Activated CD8-positive, alpha-beta memory T cell treated with anti-CD3 and anti-CD28 coated beads, Interleukin-2, amount 10 ng/mL, durations not matched to agents 7 days and 5 days (primary cell): ENCODE measurements at regions not wholly inside any gene's neighbourhood (a gene's known extent, or its start where the extent isn't known, plus 50 kb on each side); places are given as distances from the start of the nearest gene placed in this dataset.
"Not testable (repeated sequence)": the region's sequence is repeated elsewhere in the genome, so short reads cannot be mapped to it uniquely, and the experiment has no call there.

Source experiments
- ATAC-seq: fragments of 150-1000 bp; cut with Tn5 transposase; one replicate; pipeline ENCODE4 v1.10.0; 2021; ENCODE audit warnings: moderate library complexity
- CTCF ChIA-PET: fragments of 350-600 bp; sonication (Branson Sonifier 250); formaldehyde crosslinking; loops from one replicate; lab custom pipeline; 2021; ENCODE audit warnings: antibody characterized with exemption; lab: Charles Lee
- DNase-seq: peaks from one replicate; pipeline ENCODE4 v3.0.0-alpha.2; 2020
- H3K27ac Mint-ChIP-seq: one replicate; pipeline ENCODE4 v1.8.0; 2021; ENCODE audit warnings: mild to moderate bottlenecking, mixed read lengths
- H3K27me3 Mint-ChIP-seq: one replicate; pipeline ENCODE4 v1.8.0; 2021; ENCODE audit warnings: mixed read lengths
- H3K36me3 Mint-ChIP-seq: one replicate; pipeline ENCODE4 v1.8.0; 2021; ENCODE audit warnings: mild to moderate bottlenecking, mixed read lengths
- H3K4me1 Mint-ChIP-seq: one replicate; pipeline ENCODE4 v1.8.0; 2021; ENCODE audit warnings: mixed read lengths
- H3K4me3 Mint-ChIP-seq: one replicate; pipeline ENCODE4 v1.8.0; 2021; ENCODE audit warnings: mild to moderate bottlenecking, moderate library complexity, mixed read lengths
- H3K9me3 Mint-ChIP-seq: one replicate; pipeline ENCODE4 v1.8.0; 2022; ENCODE audit warnings: low read depth, mixed read lengths

DNA sequence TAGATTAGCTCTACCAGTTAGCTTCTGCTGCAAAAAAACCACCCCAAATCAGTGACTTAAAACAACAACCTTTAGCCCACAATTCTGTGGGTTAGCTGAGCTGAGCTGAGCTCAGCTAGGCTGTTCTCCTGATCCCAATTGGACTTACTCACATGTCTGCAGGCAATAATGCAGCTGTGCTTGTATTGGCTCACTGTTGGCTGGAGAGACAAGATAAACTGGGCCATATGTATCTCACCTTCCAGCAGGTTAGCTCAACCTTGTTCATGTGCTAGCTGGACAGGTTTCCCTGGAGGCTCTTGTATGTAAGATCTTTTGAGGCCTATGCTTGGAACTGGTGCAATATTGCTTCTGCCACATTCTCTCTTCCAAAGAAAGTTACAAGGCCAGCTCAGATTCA lies 261.5 kb upstream of the ADGRL3 start:
- Mint-ChIP-seq H3K27me3 (no peaks in the 10 kb centered on the region), H3K4me3 (no peak overlapping the region), H3K27ac (no peak overlapping the region), H3K4me1 (no peaks in the 10 kb centered on the region), H3K9me3 (peaks cover 4% of the 10 kb centered on the region), H3K36me3 (no peaks in the 10 kb centered on the region)
- ATAC-seq (no peak), DNase-seq (no peak)
- CTCF ChIA-PET = no interaction called here

DNA sequence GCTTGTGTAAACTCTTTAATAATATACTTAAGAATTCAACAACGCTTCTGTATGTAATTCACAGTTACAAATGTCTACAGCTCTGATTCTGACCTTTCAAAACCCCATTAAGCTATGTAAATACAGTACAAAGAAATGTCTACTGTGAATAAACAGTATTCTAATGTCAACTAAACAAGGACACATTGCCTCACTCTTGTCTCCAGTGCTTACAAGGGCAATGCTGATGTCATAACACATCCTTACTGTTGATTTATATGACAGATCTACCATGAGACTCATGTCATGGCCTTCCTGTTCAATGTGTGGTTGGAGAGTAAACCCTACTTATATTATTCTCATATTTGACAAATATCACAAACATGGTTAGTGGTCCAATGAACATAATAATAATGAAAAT lies 256.1 kb upstream of the ADGRL3 start:
- CTCF ChIA-PET = interaction anchor here (0.9 kb wide), 1 partner anchor 14 kb away, joined by 3 read pairs; no protein-coding TSS in a partner anchor
- no peak overlapping the region for H3K27ac Mint-ChIP-seq
- H3K27me3 Mint-ChIP-seq = no peaks in the 10 kb centered on the region
- peaks cover 12% of the 10 kb centered on the region for H3K9me3 Mint-ChIP-seq
- no peak for ATAC-seq
- no peak overlapping the region for H3K4me3 Mint-ChIP-seq
- no peaks in the 10 kb centered on the region for H3K36me3 Mint-ChIP-seq
- H3K4me1 Mint-ChIP-seq = no peaks in the 10 kb centered on the region
- no peak for DNase-seq

DNA sequence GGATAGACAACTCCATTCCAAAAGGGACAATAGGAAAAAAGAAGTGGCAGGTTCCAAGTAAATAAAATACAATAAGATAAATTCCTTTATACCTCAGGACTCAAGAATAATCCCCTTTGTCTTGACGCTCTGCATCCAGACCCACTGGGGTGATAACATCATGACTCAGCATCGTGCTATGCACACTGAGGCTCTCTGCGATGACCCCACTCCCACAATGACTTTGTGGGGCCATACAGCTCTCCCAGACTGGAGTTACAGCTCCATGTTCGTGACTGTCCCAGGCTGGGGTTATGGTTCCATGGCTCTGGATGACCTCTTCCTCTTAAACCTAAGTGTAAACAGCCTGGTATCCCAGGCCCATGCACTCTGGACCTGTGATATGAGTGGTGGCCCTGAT lies 254.5 kb upstream of the ADGRL3 start:
- Mint-ChIP-seq H3K9me3 (peaks cover 12% of the 10 kb centered on the region), H3K36me3 (no peaks in the 10 kb centered on the region), H3K4me1 (no peaks in the 10 kb centered on the region), H3K27ac (no peak overlapping the region), H3K4me3 (no peak overlapping the region), H3K27me3 (no peaks in the 10 kb centered on the region)
- no peak for ATAC-seq
- CTCF ChIA-PET = no interaction called here
- no peak for DNase-seq

DNA sequence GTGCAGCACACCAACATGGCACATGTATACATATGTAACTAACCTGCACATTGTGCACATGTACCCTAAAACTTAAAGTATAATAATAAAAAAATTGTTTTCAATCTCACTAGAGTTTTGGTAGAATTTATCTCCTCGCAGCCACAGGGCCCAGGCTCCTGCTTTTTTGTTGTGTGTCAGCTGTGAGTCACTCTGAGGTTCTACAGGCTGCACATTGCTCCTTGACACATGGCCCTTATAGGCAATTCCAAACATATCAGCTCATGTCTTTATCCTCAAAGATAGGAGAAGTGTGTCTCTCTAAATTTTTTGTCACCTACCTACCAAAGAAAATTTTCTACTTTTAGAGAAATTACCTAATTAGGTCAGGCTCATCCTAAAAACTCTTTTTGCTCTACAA lies 252.1 kb upstream of the ADGRL3 start:
- CTCF ChIA-PET = no interaction called here
- H3K4me1 Mint-ChIP-seq = no peaks in the 10 kb centered on the region
- DNase-seq = no peak
- no peak overlapping the region for H3K27ac Mint-ChIP-seq
- peaks cover 9% of the 10 kb centered on the region for H3K9me3 Mint-ChIP-seq
- H3K27me3 Mint-ChIP-seq = no peaks in the 10 kb centered on the region
- ATAC-seq = no peak
- no peaks in the 10 kb centered on the region for H3K36me3 Mint-ChIP-seq
- no peak overlapping the region for H3K4me3 Mint-ChIP-seq

DNA sequence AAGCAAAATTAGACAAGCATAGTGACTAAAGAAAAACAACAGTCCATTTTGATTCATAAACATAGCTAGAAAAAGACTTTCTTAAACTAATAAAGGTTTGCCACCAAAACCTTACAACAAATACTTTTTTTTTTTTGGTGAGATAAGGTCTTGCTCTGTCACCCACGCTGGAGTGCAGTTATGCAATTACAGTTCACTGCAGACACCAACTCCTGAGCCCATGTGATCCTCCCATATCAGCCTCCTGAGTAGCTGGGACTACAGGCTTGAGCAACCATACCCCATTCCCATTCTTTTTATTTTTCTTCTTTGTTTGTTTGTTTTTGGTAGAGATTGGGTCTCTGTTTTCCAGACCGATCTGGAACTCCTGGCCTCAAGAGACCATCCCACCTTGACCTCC lies 247.2 kb upstream of the ADGRL3 start:
- H3K4me1 Mint-ChIP-seq = no peaks in the 10 kb centered on the region
- no peaks in the 10 kb centered on the region for H3K27me3 Mint-ChIP-seq
- CTCF ChIA-PET = no interaction called here
- DNase-seq (no peak), ATAC-seq (no peak)
- peaks cover 9% of the 10 kb centered on the region for H3K9me3 Mint-ChIP-seq
- no peak overlapping the region for H3K4me3 Mint-ChIP-seq
- no peaks in the 10 kb centered on the region for H3K36me3 Mint-ChIP-seq
- no peak overlapping the region for H3K27ac Mint-ChIP-seq

DNA sequence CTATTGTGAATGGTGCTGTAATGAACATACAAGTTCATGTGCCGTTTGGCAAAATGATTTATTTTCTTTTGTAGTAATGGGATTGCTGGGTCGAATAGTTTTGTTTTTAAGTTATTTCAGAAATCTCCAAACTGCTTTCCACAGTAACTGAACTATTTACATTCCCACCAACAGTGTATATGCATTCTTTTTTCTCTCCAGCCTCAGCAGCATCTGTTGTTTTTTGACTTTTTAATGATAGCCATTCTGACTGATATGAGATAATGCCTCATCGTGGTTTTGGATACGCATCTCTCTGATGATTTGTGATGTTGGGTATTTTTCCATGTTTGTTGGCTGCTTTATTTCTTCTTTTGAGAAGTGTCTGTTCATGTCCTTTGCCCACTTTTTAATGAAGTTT lies 246.3 kb upstream of the ADGRL3 start:
- Mint-ChIP-seq H3K36me3 (no peaks in the 10 kb centered on the region), H3K4me1 (no peaks in the 10 kb centered on the region), H3K27me3 (no peaks in the 10 kb centered on the region), H3K4me3 (no peak overlapping the region), H3K9me3 (peaks cover 6% of the 10 kb centered on the region), H3K27ac (no peak overlapping the region)
- ATAC-seq (no peak), DNase-seq (no peak)
- CTCF ChIA-PET = no interaction called here

DNA sequence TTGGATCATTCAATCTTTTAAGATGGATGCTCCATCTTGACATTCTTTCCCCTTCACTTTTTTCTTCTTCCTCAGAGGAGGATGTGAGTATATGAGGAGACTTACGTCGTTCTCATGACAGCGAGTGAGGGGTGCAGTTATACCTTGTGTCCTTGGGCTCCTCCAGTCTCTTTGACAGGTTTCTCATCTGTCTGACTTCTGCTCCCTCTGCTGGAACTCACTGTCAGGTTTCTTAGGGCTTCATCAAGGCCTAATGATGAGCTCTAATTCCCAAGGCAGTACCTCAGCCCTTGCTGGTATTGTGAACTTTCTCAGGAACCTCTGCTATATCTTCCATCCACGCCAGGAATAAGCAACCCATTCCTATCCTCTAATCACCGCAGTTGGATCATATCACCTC lies 237.8 kb upstream of the ADGRL3 start:
- Mint-ChIP-seq H3K4me3 (no peak overlapping the region), H3K9me3 (peaks cover 10% of the 10 kb centered on the region), H3K36me3 (no peaks in the 10 kb centered on the region), H3K27me3 (no peaks in the 10 kb centered on the region), H3K27ac (no peak overlapping the region), H3K4me1 (no peaks in the 10 kb centered on the region)
- no peak for DNase-seq
- CTCF ChIA-PET = no interaction called here
- no peak for ATAC-seq

DNA sequence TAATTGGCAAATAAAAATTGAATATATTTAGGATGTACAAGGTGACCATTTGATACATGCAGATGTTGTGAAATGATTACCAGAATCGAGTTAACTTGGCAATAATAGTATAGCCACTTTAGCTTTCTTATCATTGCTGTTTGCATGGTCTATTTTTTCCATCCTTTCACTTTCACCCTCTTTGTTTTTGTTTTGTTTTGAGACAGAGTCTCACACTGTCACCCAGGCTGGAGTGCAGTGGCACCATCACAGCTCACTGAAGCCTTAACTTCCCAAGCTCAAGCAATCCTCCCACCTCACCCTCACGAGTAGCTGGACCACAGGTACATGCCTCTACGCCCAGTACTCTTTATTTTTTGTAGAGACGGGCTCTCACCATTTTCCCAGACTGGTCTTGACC lies 218.6 kb upstream of the ADGRL3 start:
- DNase-seq (no peak), ATAC-seq (no peak)
- Mint-ChIP-seq H3K36me3 (no peaks in the 10 kb centered on the region), H3K27ac (no peak overlapping the region), H3K4me1 (no peaks in the 10 kb centered on the region), H3K27me3 (no peaks in the 10 kb centered on the region), H3K4me3 (no peak overlapping the region), H3K9me3 (peaks cover 2% of the 10 kb centered on the region)
- CTCF ChIA-PET = no interaction called here

DNA sequence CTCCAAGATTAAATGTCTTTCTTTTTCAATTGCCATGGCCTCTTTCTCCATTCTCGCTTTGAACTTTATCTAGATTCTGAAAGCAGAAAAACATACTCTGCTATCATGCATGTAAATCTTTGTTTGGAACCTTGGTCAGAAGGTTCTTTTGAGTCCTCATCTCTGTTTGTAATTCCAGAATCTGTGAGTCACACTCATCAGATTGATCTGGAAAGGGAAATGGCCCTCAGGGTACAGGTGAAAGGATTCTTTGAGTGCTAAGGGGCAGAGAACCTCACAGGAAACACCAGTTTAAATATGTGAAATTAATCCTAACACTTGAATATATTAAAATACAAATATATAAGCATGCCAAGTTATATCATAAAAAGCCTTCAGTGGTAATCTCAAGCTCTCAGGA lies 211.0 kb upstream of the ADGRL3 start:
- Mint-ChIP-seq H3K9me3 (peaks cover 7% of the 10 kb centered on the region), H3K27me3 (no peaks in the 10 kb centered on the region), H3K4me1 (no peaks in the 10 kb centered on the region), H3K36me3 (no peaks in the 10 kb centered on the region), H3K27ac (no peak overlapping the region), H3K4me3 (no peak overlapping the region)
- CTCF ChIA-PET = no interaction called here
- ATAC-seq (no peak), DNase-seq (no peak)

DNA sequence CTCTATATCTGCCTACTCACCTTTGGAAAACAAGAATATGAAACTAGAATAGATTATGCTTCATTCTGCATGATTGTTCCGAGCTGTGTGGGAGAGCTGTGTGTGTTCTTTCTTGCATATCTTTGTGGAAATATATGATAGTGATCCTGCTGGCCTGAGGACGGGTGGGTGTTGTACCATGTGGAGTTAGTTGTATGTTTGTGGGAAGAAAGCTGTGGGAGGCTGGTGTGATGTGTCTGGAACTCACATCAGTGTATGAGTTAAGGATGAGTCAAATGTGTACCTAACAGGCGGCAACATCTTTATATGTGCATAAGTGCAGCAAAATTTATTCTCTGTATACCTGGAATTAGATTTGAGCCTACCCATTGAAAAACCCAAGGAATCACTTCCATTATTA lies 208.1 kb upstream of the ADGRL3 start:
- Mint-ChIP-seq H3K27ac (no peak overlapping the region), H3K9me3 (peaks cover 7% of the 10 kb centered on the region), H3K27me3 (no peaks in the 10 kb centered on the region), H3K4me3 (no peak overlapping the region), H3K36me3 (no peaks in the 10 kb centered on the region), H3K4me1 (no peaks in the 10 kb centered on the region)
- ATAC-seq (no peak), DNase-seq (no peak)
- CTCF ChIA-PET = no interaction called here

DNA sequence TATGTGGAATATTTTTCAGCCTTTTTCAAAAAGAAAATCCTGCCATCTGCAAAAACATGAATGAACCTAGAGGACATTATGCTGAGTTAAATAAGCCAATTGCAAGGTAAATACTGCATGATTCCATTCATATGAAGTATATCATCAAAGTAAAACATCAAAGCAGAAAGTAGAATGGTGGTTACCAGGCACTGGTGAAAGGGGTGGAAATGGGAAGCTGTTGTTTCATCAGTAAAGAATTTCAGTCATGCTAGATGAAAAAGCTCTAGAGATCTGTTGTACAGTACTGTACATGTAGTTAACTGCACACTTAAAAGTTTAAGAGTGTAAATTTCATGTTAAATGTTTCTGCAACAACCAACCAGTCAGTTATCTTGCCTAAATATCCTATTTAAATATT lies 196.8 kb upstream of the ADGRL3 start:
- H3K36me3 Mint-ChIP-seq = no peaks in the 10 kb centered on the region
- ATAC-seq (no peak), DNase-seq (no peak)
- CTCF ChIA-PET = no interaction called here
- H3K27ac Mint-ChIP-seq = no peak overlapping the region
- no peaks in the 10 kb centered on the region for H3K27me3 Mint-ChIP-seq
- H3K4me3 Mint-ChIP-seq = no peak overlapping the region
- no peaks in the 10 kb centered on the region for H3K4me1 Mint-ChIP-seq
- H3K9me3 Mint-ChIP-seq = peaks cover 8% of the 10 kb centered on the region

DNA sequence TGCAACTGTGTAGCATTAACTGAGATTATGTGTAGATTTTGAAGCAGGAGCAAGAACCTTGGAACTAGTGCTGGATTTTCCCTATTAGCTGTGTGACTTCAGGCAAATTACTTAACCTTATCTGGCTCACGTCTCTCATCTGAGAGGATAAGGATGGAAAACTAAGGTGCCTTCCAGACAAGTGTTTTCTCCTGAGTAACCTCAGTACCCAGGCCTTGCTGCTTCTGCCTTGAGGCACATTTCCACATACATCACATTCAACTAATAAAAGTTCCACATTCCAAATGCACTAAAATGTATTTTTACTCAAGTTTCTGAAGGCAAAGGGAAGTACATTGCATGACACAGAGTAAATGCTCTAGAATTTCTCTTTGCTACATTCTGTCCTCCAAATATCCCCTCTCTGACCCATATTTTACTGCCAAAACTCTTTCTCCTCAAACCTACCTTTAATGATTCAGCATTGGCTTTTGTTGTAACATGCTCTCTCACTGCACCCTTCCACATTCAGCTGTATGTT lies 195.4 kb upstream of the ADGRL3 start:
- Mint-ChIP-seq H3K4me1 (no peaks in the 10 kb centered on the region), H3K4me3 (no peak overlapping the region), H3K9me3 (peaks cover 8% of the 10 kb centered on the region), H3K27me3 (no peaks in the 10 kb centered on the region), H3K36me3 (no peaks in the 10 kb centered on the region), H3K27ac (no peak overlapping the region)
- no peak for DNase-seq
- ATAC-seq = no peak
- CTCF ChIA-PET = no interaction called here

DNA sequence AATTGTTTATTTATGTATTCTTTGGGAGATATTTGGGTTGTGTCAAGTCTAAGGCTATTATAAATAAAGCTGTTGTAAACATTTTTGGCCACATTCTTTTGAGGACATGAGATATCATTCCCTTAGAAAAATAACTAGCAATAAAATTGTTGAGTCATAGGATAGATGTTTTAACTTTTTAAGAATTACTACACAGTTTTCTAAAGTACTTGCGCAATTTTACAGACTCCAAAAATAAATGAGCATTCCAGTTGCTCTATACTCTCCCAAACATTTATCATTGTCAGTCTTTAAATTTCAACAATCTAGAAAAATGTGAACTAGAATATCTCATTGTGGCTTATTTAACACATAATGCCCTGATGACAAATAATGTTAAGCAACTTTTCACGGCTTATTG lies 189.1 kb upstream of the ADGRL3 start:
- ATAC-seq (no peak), DNase-seq (no peak)
- H3K27ac Mint-ChIP-seq = no peak overlapping the region
- peaks cover 4% of the 10 kb centered on the region for H3K9me3 Mint-ChIP-seq
- H3K27me3 Mint-ChIP-seq = no peaks in the 10 kb centered on the region
- no peaks in the 10 kb centered on the region for H3K36me3 Mint-ChIP-seq
- H3K4me1 Mint-ChIP-seq = no peaks in the 10 kb centered on the region
- H3K4me3 Mint-ChIP-seq = no peak overlapping the region
- CTCF ChIA-PET = no interaction called here

DNA sequence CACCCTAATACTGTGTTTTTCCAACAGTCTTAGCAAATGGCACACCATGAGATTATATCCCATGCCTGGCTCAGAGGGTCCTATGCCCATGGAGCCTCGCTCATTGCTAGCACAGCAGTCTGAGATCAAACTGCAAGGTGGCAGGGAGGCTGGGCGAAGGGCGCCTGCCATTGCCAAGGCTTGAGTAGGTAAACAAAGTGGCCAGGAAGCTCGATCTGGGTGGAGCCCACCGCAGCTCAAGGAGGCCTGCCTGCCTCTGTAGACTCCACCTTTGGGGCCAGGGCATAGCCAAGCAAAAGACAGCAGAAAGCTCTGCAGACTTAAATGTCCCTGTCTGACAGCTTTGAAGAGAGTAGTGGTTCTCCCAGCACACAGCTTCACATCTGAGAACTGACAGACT lies 188.2 kb upstream of the ADGRL3 start:
- H3K36me3 Mint-ChIP-seq, H3K4me1 Mint-ChIP-seq, DNase-seq, H3K27me3 Mint-ChIP-seq, H3K4me3 Mint-ChIP-seq, H3K9me3 Mint-ChIP-seq, CTCF ChIA-PET, ATAC-seq, H3K27ac Mint-ChIP-seq: not testable (repeated sequence)

DNA sequence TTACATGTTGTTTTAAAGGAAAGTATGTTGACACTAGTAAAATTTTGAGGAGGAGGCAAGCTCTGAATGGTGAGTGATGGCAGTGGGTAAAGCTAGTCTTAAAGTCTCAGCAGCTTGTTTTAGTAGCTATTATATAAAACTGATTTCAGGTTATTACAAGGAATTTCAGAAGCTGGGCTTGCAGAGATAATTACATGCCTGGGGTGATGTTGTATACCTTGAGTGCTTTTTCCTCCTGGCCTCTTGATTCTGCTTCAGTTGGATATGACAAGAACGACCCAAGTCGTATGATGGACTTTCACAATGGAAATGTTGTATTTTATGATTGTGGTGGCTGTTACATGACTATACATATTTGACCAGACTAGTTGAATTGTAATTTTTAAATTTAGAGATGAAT lies 175.5 kb upstream of the ADGRL3 start:
- Mint-ChIP-seq H3K36me3 (no peaks in the 10 kb centered on the region), H3K4me1 (no peaks in the 10 kb centered on the region), H3K4me3 (no peak overlapping the region), H3K27ac (no peak overlapping the region), H3K27me3 (no peaks in the 10 kb centered on the region), H3K9me3 (peaks cover 9% of the 10 kb centered on the region)
- no peak for DNase-seq
- CTCF ChIA-PET = no interaction called here
- no peak for ATAC-seq
